ENCODE measurements at regions not wholly inside any gene's neighbourhood (a gene's known extent, or its start where the extent isn't known, plus 50 kb on each side); places are given as distances from the start of the nearest gene placed in this dataset.
"Not testable (repeated sequence)": the region's sequence is repeated elsewhere in the genome, so short reads cannot be mapped to it uniquely, and the experiment has no call there.

DNA sequence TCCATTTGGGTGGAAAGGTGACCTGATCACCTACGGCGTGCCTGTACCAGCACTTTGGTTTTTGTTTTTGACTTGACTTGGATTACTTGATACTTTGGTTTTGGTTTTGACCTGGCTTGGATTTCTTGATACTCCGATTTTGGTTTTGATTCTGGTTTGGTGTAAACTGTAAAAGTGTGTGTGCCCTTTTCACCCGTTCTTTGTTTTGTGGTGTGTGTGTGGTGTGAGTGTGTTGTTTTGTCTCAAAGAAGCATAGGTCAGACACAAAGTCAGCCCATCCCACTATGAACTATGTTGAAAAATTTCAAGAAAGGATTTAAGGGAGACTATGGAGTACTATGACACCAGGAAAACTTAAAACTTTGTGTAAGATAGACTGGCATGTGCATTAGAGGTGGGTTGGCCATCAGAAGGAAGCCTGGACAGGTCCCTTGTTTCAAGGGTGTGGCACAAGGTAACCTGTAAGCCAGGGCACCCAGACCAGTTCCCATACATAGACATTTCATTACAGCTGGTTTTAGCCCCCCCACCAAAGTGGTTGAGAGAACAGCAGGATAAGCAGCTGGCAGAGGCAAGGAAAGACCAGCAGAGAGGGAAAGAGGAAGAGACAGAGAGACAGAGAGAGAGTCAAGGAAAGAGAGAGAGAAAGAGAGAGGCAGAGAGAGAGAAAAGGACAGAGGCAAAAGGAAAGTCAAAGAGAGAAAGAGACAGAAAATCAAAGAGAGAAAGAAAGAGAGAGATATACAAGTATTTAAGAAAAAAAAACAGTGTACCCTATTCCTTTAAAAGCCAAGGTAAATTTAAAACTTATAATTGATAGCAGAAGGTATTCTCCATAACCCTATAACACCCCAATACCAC is 187.9 kb upstream of the NDUFV2 start:
- not testable (repeated sequence) for H3K4me2 ChIP-seq (ENCODE audit: low read length); H4K20me1 ChIP-seq (ENCODE audit: control insufficient read depth, insufficient read depth, low read depth, low read length); H3K36me3 ChIP-seq (ENCODE audit: control insufficient read depth, low read length); H3K79me2 ChIP-seq (ENCODE audit: control insufficient read depth, low read length); H3K9me3 ChIP-seq (ENCODE audit: control insufficient read depth, insufficient read depth, low read length); H3K4me3 ChIP-seq (ENCODE audit: low read length); H3K27me3 ChIP-seq (ENCODE audit: control insufficient read depth, low read length); H3K9me2 ChIP-seq (replicated peaks; ENCODE audit: control insufficient read depth, low read length)
- H3K27ac ChIP-seq (ENCODE audit: low read depth, low read length) = peak overlapping the region; percentile 97
- H3F3A ChIP-seq (ENCODE audit: control insufficient read depth, insufficient read depth) = peaks cover 12% of the 10 kb centered on the region
- peaks cover 55% of the 10 kb centered on the region for H3K4me1 ChIP-seq (ENCODE audit: control insufficient read depth, low read length)

DNA sequence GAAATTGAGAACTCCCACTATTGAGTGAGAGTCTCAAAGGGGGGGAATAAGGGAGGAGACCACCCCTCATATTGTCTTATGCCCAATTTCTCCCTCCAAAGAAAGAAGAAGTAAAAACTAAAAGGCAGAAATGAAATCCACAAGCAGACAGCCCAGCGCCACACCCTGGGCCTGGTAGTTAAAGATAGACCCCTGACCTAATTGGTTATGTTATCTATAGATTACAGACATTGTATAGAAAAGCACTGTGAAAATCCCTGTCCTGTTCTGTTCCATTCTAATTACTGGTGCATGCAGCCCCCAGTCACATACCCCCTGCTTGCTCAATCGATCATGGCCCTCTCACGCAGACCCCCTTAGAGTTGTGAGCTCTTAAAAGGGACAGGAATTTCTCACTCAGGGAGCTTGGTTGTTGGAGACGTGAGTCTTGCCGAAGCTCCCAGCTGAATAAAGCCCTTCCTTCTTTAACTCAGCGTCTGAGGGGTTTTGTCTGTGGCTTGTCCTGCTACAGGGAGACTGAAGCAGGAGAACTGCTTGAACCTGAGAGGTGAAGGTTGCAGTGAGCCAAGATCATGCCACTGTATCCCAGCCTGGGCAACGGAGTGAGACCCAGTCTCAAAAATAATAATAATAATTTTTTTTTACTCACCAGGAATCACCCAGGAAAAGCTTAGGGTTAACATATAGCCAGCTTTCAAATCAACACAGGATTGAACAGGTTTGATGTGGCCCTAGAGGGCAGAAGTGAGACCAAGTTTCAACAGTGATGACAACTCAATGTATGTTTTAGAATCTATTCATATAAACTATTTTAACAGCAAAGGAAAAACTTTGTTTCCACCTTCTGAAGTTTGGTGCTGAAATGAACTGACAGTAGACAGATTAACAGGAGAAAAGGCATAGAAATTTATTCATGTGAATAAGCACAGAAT is 181.4 kb upstream of the NDUFV2 start:
- TF ChIP-seq, protein P1, sequence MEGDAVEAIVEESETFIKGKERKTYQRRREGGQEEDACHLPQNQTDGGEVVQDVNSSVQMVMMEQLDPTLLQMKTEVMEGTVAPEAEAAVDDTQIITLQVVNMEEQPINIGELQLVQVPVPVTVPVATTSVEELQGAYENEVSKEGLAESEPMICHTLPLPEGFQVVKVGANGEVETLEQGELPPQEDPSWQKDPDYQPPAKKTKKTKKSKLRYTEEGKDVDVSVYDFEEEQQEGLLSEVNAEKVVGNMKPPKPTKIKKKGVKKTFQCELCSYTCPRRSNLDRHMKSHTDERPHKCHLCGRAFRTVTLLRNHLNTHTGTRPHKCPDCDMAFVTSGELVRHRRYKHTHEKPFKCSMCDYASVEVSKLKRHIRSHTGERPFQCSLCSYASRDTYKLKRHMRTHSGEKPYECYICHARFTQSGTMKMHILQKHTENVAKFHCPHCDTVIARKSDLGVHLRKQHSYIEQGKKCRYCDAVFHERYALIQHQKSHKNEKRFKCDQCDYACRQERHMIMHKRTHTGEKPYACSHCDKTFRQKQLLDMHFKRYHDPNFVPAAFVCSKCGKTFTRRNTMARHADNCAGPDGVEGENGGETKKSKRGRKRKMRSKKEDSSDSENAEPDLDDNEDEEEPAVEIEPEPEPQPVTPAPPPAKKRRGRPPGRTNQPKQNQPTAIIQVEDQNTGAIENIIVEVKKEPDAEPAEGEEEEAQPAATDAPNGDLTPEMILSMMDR (IDR thresholded peaks at IDR 0.05; ENCODE audit: low read depth, low read length, poor library complexity, severe bottlenecking) = peak; percentile 52
- H3K27me3 ChIP-seq (ENCODE audit: control insufficient read depth, low read length); H3K36me3 ChIP-seq (ENCODE audit: control insufficient read depth, low read length); H3K79me2 ChIP-seq (ENCODE audit: control insufficient read depth, low read length); H3K4me2 ChIP-seq (ENCODE audit: low read length); H3K9me3 ChIP-seq (ENCODE audit: control insufficient read depth, insufficient read depth, low read length); H4K20me1 ChIP-seq (ENCODE audit: control insufficient read depth, insufficient read depth, low read depth, low read length); H3K9me2 ChIP-seq (replicated peaks; ENCODE audit: control insufficient read depth, low read length); H3K4me3 ChIP-seq (ENCODE audit: low read length); H3F3A ChIP-seq (ENCODE audit: control insufficient read depth, insufficient read depth): not testable (repeated sequence)
- Histone ChIP-seq H3K27ac (ENCODE audit: low read depth, low read length) (peak overlapping the region; percentile 19; the same call in 1 of the 2 replicates), H3K4me1 (ENCODE audit: control insufficient read depth, low read length) (peaks cover 16% of the 10 kb centered on the region)

DNA sequence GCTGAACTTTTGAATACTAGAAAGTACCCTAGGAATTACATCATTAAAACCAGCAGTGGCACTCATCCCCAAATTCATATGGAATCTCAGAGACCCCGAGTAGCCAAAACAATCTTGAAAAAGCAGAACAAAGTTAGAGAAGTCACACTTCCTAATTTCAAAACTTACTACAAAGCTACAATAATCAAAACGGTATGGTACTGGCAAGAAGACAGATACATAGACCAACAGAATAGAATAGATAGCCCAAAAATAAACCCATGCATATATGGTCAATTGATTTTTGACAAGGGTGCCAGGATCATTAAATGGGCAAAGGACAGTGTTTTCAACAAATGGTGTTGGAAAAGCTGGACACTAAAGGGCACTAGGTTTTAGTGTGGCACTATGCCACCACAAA is 176.0 kb upstream of the NDUFV2 start:
- Histone ChIP-seq H3F3A (ENCODE audit: control insufficient read depth, insufficient read depth) (peaks cover 6% of the 10 kb centered on the region; the same call in 1 of the 2 replicates), H3K27me3 (ENCODE audit: control insufficient read depth, low read length) (no peaks in the 10 kb centered on the region), H3K4me3 (ENCODE audit: low read length) (no peak overlapping the region), H3K9me2 (replicated peaks; ENCODE audit: control insufficient read depth, low read length) (no peaks in the 10 kb centered on the region), H3K36me3 (ENCODE audit: control insufficient read depth, low read length) (0 out of 2 replicates have a peak, but pooled peaks cover 4% of the 10 kb centered on the region), H3K4me1 (ENCODE audit: control insufficient read depth, low read length) (peaks cover 29% of the 10 kb centered on the region), H3K9me3 (ENCODE audit: control insufficient read depth, insufficient read depth, low read length) (peaks cover 31% of the 10 kb centered on the region), H3K79me2 (ENCODE audit: control insufficient read depth, low read length) (no peaks in the 10 kb centered on the region), H3K4me2 (ENCODE audit: low read length) (no peak overlapping the region), H3K27ac (ENCODE audit: low read depth, low read length) (no peak overlapping the region), H4K20me1 (ENCODE audit: control insufficient read depth, insufficient read depth, low read depth, low read length) (no peaks in the 10 kb centered on the region)
- TF ChIP-seq EZH2phosphoT487 (IDR thresholded peaks at IDR 0.05; ENCODE audit: borderline replicate concordance, low read length) = no peak
- TF ChIP-seq, protein P1 (IDR thresholded peaks at IDR 0.05; ENCODE audit: low read depth, low read length, poor library complexity, severe bottlenecking) = no peak
